ENCODE measurements at regions not wholly inside any gene's neighbourhood (a gene's known extent, or its start where the extent isn't known, plus 50 kb on each side); places are given as distances from the start of the nearest gene placed in this dataset.
"Not testable (repeated sequence)": the region's sequence is repeated elsewhere in the genome, so short reads cannot be mapped to it uniquely, and the experiment has no call there.

DNA sequence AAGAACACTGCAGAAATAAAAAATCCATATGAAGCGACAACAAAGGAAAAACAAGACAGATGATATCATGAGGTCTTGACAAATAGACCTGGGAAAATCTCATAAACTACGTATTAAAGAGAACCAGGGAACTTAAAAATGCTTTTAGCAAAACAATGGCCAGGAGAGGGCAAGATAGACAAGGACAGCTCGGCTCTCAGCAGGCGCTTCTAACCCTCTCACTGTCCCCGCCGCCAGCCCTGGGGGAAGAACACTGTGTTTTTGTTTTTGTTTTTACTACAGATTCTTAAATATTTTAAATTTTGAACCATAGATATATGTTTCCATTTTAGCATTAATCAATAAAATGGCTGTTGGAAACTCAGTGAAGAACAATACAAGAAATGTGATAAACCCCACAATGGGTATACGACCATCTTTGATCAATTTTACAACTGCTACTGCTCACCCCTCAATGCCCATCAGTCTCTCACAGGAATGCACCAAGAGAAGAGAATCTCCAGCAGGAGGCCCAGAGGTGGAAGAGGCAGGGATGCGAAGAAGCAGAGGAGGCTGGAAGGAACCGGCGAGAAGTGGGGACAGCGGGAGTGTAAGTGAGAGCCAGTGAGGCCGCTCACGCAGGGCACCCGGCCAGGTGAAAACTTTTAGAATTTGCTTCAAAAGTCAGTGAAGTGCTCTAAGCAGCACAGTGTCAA lies 98.0 kb downstream of the CHRFAM7A start:
- H3K9me3 ChIP-seq (ENCODE audit: control insufficient read depth, insufficient read depth, low read length); H3K9ac ChIP-seq (ENCODE audit: low read depth, low read length); H3K27me3 ChIP-seq (ENCODE audit: control insufficient read depth, insufficient read depth, low read length); H3K4me3 ChIP-seq (ENCODE audit: low read depth, low read length); H3K36me3 ChIP-seq (ENCODE audit: control insufficient read depth, insufficient read depth, low read length); H3K4me1 ChIP-seq (ENCODE audit: control insufficient read depth, insufficient read depth, low read length): not testable (repeated sequence)

DNA sequence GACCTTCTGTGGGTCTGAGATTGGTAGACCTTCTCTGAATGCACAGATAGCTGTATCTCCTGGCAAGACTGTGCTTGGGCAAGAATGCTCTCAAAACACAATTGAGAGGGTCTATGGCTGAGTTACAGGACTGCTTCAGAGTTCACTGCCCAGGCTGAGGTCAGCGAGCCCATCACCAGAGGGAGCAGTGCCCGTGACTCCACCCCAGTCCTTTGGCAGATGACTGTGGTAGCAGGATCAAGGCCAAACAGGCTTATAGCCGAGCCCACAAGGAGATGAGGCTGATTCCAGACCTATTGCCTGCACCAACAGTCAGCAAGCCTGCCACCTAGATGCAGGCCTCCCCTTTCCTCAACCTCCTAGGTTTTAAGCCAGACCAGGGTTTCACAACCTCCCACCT lies 89.4 kb downstream of the CHRFAM7A start:
- H3K9ac ChIP-seq (ENCODE audit: low read depth, low read length); H3K9me3 ChIP-seq (ENCODE audit: control insufficient read depth, insufficient read depth, low read length); H3K36me3 ChIP-seq (ENCODE audit: control insufficient read depth, insufficient read depth, low read length); H3K4me3 ChIP-seq (ENCODE audit: low read depth, low read length); H3K4me1 ChIP-seq (ENCODE audit: control insufficient read depth, insufficient read depth, low read length); H3K27me3 ChIP-seq (ENCODE audit: control insufficient read depth, insufficient read depth, low read length): not testable (repeated sequence)

Data from iPS-15b (cell line).